ENCODE measurements at regions not wholly inside any gene's neighbourhood (a gene's known extent, or its start where the extent isn't known, plus 50 kb on each side); places are given as distances from the start of the nearest gene placed in this dataset.

DNA sequence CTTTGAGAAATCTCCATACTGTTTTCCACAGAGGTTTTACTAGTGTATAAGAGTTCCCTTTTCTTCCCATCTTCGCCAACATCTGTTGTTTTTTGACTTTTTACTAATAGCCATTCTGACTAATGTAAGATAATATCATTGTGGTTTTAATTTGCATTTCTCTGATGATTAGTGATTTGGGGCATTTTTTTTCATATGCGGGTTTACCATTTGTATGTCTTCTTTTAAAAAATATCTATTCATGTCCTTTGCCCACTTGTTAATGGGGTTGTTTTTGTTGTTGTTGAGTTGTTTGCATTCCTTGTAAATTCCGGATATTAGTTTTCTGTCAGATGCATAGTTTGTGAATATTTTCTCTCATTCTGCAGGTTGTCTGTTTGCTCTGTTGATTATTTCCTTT, 167.1 kb downstream of the PRL start:
- FAIRE-seq = no peak
- Histone ChIP-seq H3K27ac (ENCODE audit: low read depth, low read length) (no peak overlapping the region), H3K9ac (ENCODE audit: low read length) (no peak overlapping the region), H4K20me1 (ENCODE audit: insufficient read depth, low read length) (no peaks in the 10 kb centered on the region), H2AFZ (ENCODE audit: low read depth, low read length) (no peak overlapping the region), H3K79me2 (ENCODE audit: insufficient read depth, low read length) (no peaks in the 10 kb centered on the region), H3K4me2 (ENCODE audit: low read length) (no peak overlapping the region), H3K27me3 (ENCODE audit: insufficient read depth, low read length) (no peaks in the 10 kb centered on the region), H3K4me3 (ENCODE audit: insufficient read depth, low read depth, low read length) (no peak overlapping the region), H3K4me1 (ENCODE audit: insufficient read depth, low read length) (no peaks in the 10 kb centered on the region), H3K9me3 (ENCODE audit: insufficient read depth, low read depth, low read length) (peaks cover 5% of the 10 kb centered on the region), H3K36me3 (ENCODE audit: insufficient read depth, low read length) (no peaks in the 10 kb centered on the region)
- DNase-seq (ENCODE audit: low read depth) = no peak
- H3K9me3 Mint-ChIP-seq (ENCODE audit: unreplicated experiment) = no peaks in the 10 kb centered on the region
- H3K27me3 Mint-ChIP-seq (ENCODE audit: low read depth, unreplicated experiment) = no peaks in the 10 kb centered on the region
- H3K4me1 Mint-ChIP-seq (ENCODE audit: low read depth, unreplicated experiment) = peaks cover 2% of the 10 kb centered on the region
- H3K4me3 Mint-ChIP-seq (ENCODE audit: unreplicated experiment) = no peak overlapping the region
- TF ChIP-seq, protein P1, sequence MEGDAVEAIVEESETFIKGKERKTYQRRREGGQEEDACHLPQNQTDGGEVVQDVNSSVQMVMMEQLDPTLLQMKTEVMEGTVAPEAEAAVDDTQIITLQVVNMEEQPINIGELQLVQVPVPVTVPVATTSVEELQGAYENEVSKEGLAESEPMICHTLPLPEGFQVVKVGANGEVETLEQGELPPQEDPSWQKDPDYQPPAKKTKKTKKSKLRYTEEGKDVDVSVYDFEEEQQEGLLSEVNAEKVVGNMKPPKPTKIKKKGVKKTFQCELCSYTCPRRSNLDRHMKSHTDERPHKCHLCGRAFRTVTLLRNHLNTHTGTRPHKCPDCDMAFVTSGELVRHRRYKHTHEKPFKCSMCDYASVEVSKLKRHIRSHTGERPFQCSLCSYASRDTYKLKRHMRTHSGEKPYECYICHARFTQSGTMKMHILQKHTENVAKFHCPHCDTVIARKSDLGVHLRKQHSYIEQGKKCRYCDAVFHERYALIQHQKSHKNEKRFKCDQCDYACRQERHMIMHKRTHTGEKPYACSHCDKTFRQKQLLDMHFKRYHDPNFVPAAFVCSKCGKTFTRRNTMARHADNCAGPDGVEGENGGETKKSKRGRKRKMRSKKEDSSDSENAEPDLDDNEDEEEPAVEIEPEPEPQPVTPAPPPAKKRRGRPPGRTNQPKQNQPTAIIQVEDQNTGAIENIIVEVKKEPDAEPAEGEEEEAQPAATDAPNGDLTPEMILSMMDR (IDR thresholded peaks at IDR 0.05; ENCODE audit: insufficient read depth, low read depth, low read length) = no peak
- TF ChIP-seq EZH2 (IDR thresholded peaks at IDR 0.05; ENCODE audit: insufficient read depth, low read length) = no peak
- H3K36me3 Mint-ChIP-seq (ENCODE audit: low read depth, unreplicated experiment) = peaks cover 11% of the 10 kb centered on the region
- no peak overlapping the region for H3K27ac Mint-ChIP-seq (ENCODE audit: unreplicated experiment)

DNA sequence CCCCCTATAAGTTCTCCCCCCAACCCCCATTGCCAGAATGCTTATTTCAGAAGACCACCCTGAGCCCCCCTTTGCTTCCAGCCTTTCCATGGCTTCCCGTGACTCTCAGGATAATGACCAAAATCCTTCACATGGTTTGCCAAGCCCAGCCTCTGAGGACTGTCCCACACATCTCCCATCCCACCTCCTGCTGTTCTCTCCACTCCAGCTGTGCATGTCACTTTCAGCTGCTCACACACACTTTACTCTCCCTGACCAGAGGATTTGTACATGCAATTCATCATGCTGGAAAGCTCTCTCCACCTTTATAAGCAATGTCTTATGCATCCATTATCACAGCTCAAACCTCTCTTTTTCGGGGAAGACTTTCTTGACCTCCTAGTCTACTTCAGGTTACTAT, 164.2 kb downstream of the PRL start:
- no peaks in the 10 kb centered on the region for H3K36me3 ChIP-seq (ENCODE audit: insufficient read depth, low read length)
- no peaks in the 10 kb centered on the region for H3K79me2 ChIP-seq (ENCODE audit: insufficient read depth, low read length)
- peaks cover 2% of the 10 kb centered on the region for H3K4me1 Mint-ChIP-seq (ENCODE audit: low read depth, unreplicated experiment)
- no peak overlapping the region for H3K4me3 Mint-ChIP-seq (ENCODE audit: unreplicated experiment)
- TF ChIP-seq, protein P1 (IDR thresholded peaks at IDR 0.05; ENCODE audit: insufficient read depth, low read depth, low read length) = no peak
- no peak for TF ChIP-seq EZH2 (IDR thresholded peaks at IDR 0.05; ENCODE audit: insufficient read depth, low read length)
- no peaks in the 10 kb centered on the region for H4K20me1 ChIP-seq (ENCODE audit: insufficient read depth, low read length)
- no peak overlapping the region for H3K27ac ChIP-seq (ENCODE audit: low read depth, low read length)
- no peaks in the 10 kb centered on the region for H3K27me3 ChIP-seq (ENCODE audit: insufficient read depth, low read length)
- H3K4me2 ChIP-seq (ENCODE audit: low read length) = no peak overlapping the region
- no peak overlapping the region for H3K9ac ChIP-seq (ENCODE audit: low read length)
- DNase-seq (ENCODE audit: low read depth) (no peak), FAIRE-seq (no peak)
- H3K36me3 Mint-ChIP-seq (ENCODE audit: low read depth, unreplicated experiment) = peaks cover 9% of the 10 kb centered on the region
- H3K4me1 ChIP-seq (ENCODE audit: insufficient read depth, low read length) = no peaks in the 10 kb centered on the region
- H3K9me3 Mint-ChIP-seq (ENCODE audit: unreplicated experiment) = no peaks in the 10 kb centered on the region
- H3K9me3 ChIP-seq (ENCODE audit: insufficient read depth, low read depth, low read length) = no peaks in the 10 kb centered on the region
- no peak overlapping the region for H2AFZ ChIP-seq (ENCODE audit: low read depth, low read length)
- no peak overlapping the region for H3K4me3 ChIP-seq (ENCODE audit: insufficient read depth, low read depth, low read length)
- no peak overlapping the region for H3K27ac Mint-ChIP-seq (ENCODE audit: unreplicated experiment)
- H3K27me3 Mint-ChIP-seq (ENCODE audit: low read depth, unreplicated experiment) = no peaks in the 10 kb centered on the region

DNA sequence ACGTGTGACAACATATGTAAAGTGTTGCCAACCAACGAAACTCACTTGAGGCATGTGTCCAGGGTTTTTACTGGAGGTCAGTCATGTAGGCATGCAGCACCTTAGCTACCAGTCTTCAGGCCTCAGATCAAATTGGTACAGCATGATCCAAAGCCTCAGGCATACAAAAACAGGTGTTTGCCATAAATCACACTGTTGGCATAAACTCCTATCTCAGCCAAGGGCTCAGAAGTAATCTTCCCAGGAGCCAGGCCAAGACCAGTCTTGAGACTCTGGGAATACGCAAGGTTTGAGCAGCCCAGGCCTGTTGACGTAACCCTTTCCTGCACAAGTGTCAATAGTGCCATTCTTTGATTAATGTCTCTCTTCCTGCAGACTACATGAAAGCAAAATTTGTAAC, 163.5 kb downstream of the PRL start:
- H2AFZ ChIP-seq (ENCODE audit: low read depth, low read length) = no peak overlapping the region
- Mint-ChIP-seq H3K4me3 (ENCODE audit: unreplicated experiment) (no peak overlapping the region), H3K4me1 (ENCODE audit: low read depth, unreplicated experiment) (peaks cover 2% of the 10 kb centered on the region), H3K9me3 (ENCODE audit: unreplicated experiment) (no peaks in the 10 kb centered on the region), H3K27ac (ENCODE audit: unreplicated experiment) (no peak overlapping the region), H3K36me3 (ENCODE audit: low read depth, unreplicated experiment) (peaks cover 9% of the 10 kb centered on the region), H3K27me3 (ENCODE audit: low read depth, unreplicated experiment) (no peaks in the 10 kb centered on the region)
- peak; percentile 50 for FAIRE-seq
- no peak overlapping the region for H3K9ac ChIP-seq (ENCODE audit: low read length)
- no peaks in the 10 kb centered on the region for H3K79me2 ChIP-seq (ENCODE audit: insufficient read depth, low read length)
- no peaks in the 10 kb centered on the region for H3K27me3 ChIP-seq (ENCODE audit: insufficient read depth, low read length)
- TF ChIP-seq EZH2 (IDR thresholded peaks at IDR 0.05; ENCODE audit: insufficient read depth, low read length) = no peak
- TF ChIP-seq, protein P1 (IDR thresholded peaks at IDR 0.05; ENCODE audit: insufficient read depth, low read depth, low read length) = no peak
- H3K4me1 ChIP-seq (ENCODE audit: insufficient read depth, low read length) = no peaks in the 10 kb centered on the region
- no peak overlapping the region for H3K4me2 ChIP-seq (ENCODE audit: low read length)
- no peak overlapping the region for H3K4me3 ChIP-seq (ENCODE audit: insufficient read depth, low read depth, low read length)
- H3K9me3 ChIP-seq (ENCODE audit: insufficient read depth, low read depth, low read length) = no peaks in the 10 kb centered on the region
- no peaks in the 10 kb centered on the region for H4K20me1 ChIP-seq (ENCODE audit: insufficient read depth, low read length)
- no peak overlapping the region for H3K27ac ChIP-seq (ENCODE audit: low read depth, low read length)
- H3K36me3 ChIP-seq (ENCODE audit: insufficient read depth, low read length) = no peaks in the 10 kb centered on the region
- peak; percentile 29 for DNase-seq (ENCODE audit: low read depth)
